Progenitor cell of endocrine pancreas (in vitro differentiated cells): ENCODE measurements at regions not wholly inside any gene's neighbourhood (a gene's known extent, or its start where the extent isn't known, plus 50 kb on each side); places are given as distances from the start of the nearest gene placed in this dataset.

Source experiments
- DNase-seq: peaks from one replicate; pipeline ENCODE4 v3.0.0; 2021; ENCODE audit warnings: low spot score; ENCODE audit not compliant: unreplicated experiment
- H3K27ac Mint-ChIP-seq: 2 replicates; pipeline ENCODE4 v1.8.0; 2021; ENCODE audit warnings: mild to moderate bottlenecking, moderate library complexity, mixed read lengths
- H3K27me3 Mint-ChIP-seq: 2 replicates; pipeline ENCODE4 v1.8.0; 2021; ENCODE audit warnings: mixed read lengths
- H3K36me3 Mint-ChIP-seq: 2 replicates; pipeline ENCODE4 v1.8.0; 2022; ENCODE audit warnings: mixed read lengths; ENCODE audit not compliant: insufficient read depth
- H3K4me1 Mint-ChIP-seq: 2 replicates; pipeline ENCODE4 v1.8.0; 2021; ENCODE audit warnings: low read depth, mixed read lengths
- H3K4me3 Mint-ChIP-seq: 2 replicates; pipeline ENCODE4 v1.8.0; 2021; ENCODE audit warnings: low read depth, mild to moderate bottlenecking, moderate library complexity, mixed read lengths
- H3K9me3 Mint-ChIP-seq: 2 replicates; pipeline ENCODE4 v1.8.0; 2021; ENCODE audit warnings: low read depth, mixed read lengths
- CTCF ChIP-seq: fragments of 200-600 bp; sonication (generic); IDR thresholded peaks from one replicate; pipeline ENCODE4 v1.5.0; 2021; ENCODE audit warnings: antibody characterized with exemption, mild to moderate bottlenecking; ENCODE audit not compliant: unreplicated experiment

- Mint-ChIP-seq H3K27me3 (no peaks in the 10 kb centered on the region), H3K9me3 (no peaks in the 10 kb centered on the region), H3K4me3 (no peak overlapping the region), H3K4me1 (no peaks in the 10 kb centered on the region), H3K36me3 (no peaks in the 10 kb centered on the region), H3K27ac (no peak overlapping the region)
- no peak for DNase-seq
- no peak for TF ChIP-seq CTCF
Observed at GRCh38 chr4:129971419-129971818, 875.5 kb downstream of the C4orf33 start.

- Mint-ChIP-seq H3K4me1 (no peaks in the 10 kb centered on the region), H3K27me3 (no peaks in the 10 kb centered on the region), H3K36me3 (no peaks in the 10 kb centered on the region), H3K9me3 (no peaks in the 10 kb centered on the region), H3K27ac (no peak overlapping the region), H3K4me3 (no peak overlapping the region)
- TF ChIP-seq CTCF, result no peak
- DNase-seq, result no peak
Observed at GRCh38 chr4:129972257-129972656, 876.3 kb downstream of the C4orf33 start.

GRCh38 chr4:129974730-129975129 lies 878.8 kb downstream of the C4orf33 start:
- H3K4me1 Mint-ChIP-seq, result no peaks in the 10 kb centered on the region
- DNase-seq, result no peak
- no peaks in the 10 kb centered on the region for H3K27me3 Mint-ChIP-seq
- TF ChIP-seq CTCF, result no peak
- no peaks in the 10 kb centered on the region for H3K36me3 Mint-ChIP-seq
- H3K4me3 Mint-ChIP-seq, result no peak overlapping the region
- H3K9me3 Mint-ChIP-seq, result no peaks in the 10 kb centered on the region
- H3K27ac Mint-ChIP-seq, result no peak overlapping the region

- Mint-ChIP-seq H3K27ac (no peak overlapping the region), H3K4me1 (no peaks in the 10 kb centered on the region), H3K27me3 (no peaks in the 10 kb centered on the region), H3K36me3 (no peaks in the 10 kb centered on the region), H3K9me3 (no peaks in the 10 kb centered on the region), H3K4me3 (no peak overlapping the region)
- no peak for DNase-seq
- TF ChIP-seq CTCF, result no peak
Observed at GRCh38 chr4:129978315-129978714, 882.4 kb downstream of the C4orf33 start.

GRCh38 chr4:129988957-129989356 lies 893.0 kb downstream of the C4orf33 start:
- Mint-ChIP-seq H3K36me3 (no peaks in the 10 kb centered on the region), H3K4me3 (no peak overlapping the region), H3K9me3 (no peaks in the 10 kb centered on the region), H3K27me3 (no peaks in the 10 kb centered on the region), H3K4me1 (peaks cover 7% of the 10 kb centered on the region), H3K27ac (no peak overlapping the region)
- TF ChIP-seq CTCF, result no peak
- no peak for DNase-seq
